ENCODE measurements at regions not wholly inside any gene's neighbourhood (a gene's known extent, or its start where the extent isn't known, plus 50 kb on each side); places are given as distances from the start of the nearest gene placed in this dataset.

DNA sequence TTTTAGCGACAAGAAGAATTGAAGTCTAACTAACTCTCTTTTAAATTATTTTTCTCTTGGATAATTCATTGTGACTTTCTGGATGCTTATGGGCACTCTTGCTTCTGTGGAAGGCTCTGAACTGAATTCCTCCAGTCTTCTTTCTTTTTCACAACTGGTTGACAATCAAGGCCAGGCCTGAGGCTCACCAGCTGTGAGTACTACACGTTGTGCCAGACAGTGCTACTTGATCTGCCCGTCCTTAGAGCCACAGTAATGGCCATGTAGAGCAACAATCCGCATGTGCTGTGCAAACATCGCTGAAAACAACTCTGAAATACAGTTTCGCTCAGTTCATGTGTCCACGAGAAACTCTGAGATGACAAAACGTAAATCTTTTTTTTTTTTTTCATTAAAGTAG is 1336.3 kb upstream of the AGA start:
- H4K8ac ChIP-seq (ENCODE audit: low read depth, low read length): no peak overlapping the region
- no peaks in the 10 kb centered on the region for H3K79me1 ChIP-seq (ENCODE audit: low read depth, low read length)
- no peak overlapping the region for H3K18ac ChIP-seq (ENCODE audit: low read length)
- H3K4me2 ChIP-seq (ENCODE audit: insufficient read depth, low read length, poor library complexity, severe bottlenecking): no peak overlapping the region
- no peak for DNase-seq (ENCODE audit: low spot score)
- H3K9ac ChIP-seq (ENCODE audit: low read depth, low read length, poor library complexity): no peak overlapping the region
- H3K27ac ChIP-seq (replicated peaks; ENCODE audit: low read length): no peak overlapping the region
- no peak overlapping the region for H2BK12ac ChIP-seq (ENCODE audit: low read length)
- no peak overlapping the region for H3K23ac ChIP-seq (ENCODE audit: low read depth, low read length, poor library complexity)
- H3K4me1 ChIP-seq (ENCODE audit: control insufficient read depth in 2 of 2, insufficient read depth in 1 of 2, low read depth in 1 of 2, low read length in 2 of 2): no peaks in the 10 kb centered on the region
- H3K27me3 ChIP-seq (ENCODE audit: control insufficient read depth in 3 of 3, insufficient read depth in 3 of 3, low read depth in 1 of 3, low read length in 3 of 3): no peaks in the 10 kb centered on the region
- no peak overlapping the region for H3K14ac ChIP-seq (ENCODE audit: low read length)
- no peak overlapping the region for H2BK15ac ChIP-seq (ENCODE audit: low read length)
- WGBS, 2 donors (ENCODE audit: extremely low coverage in 2 of 2, insufficient read length in 2 of 2, insufficient replicate concordance in 1 of 2): no CpG with 5 or more reads among the region's 8 CpGs
- H2BK120ac ChIP-seq (ENCODE audit: low read depth, low read length): no peak overlapping the region
- no peak overlapping the region for H3K4ac ChIP-seq (ENCODE audit: low read length)
- H2BK5ac ChIP-seq (ENCODE audit: low read length): no peak overlapping the region
- no peak overlapping the region for H3K4me3 ChIP-seq (ENCODE audit: low read length in 2 of 2)
- H2AFZ ChIP-seq (ENCODE audit: low read length): no peak overlapping the region
- no peaks in the 10 kb centered on the region for H3K36me3 ChIP-seq (replicated peaks in 1 of 2; ENCODE audit: control insufficient read depth in 2 of 2, insufficient read depth in 2 of 2, low read length in 2 of 2)
- no peak overlapping the region for H2AK5ac ChIP-seq (ENCODE audit: low read depth, low read length)
- no peaks in the 10 kb centered on the region for H3K9me3 ChIP-seq (replicated peaks in 1 of 2; ENCODE audit: control insufficient read depth in 2 of 2, insufficient read depth in 1 of 2, low read depth in 1 of 2, low read length in 2 of 2)
- no peak overlapping the region for H4K91ac ChIP-seq (ENCODE audit: low read depth, low read length, poor library complexity)

- Histone ChIP-seq H3K79me1 (ENCODE audit: low read depth, low read length) (no peaks in the 10 kb centered on the region), H2AFZ (ENCODE audit: low read length) (no peak overlapping the region), H3K4ac (ENCODE audit: low read length) (no peak overlapping the region), H2AK5ac (ENCODE audit: low read depth, low read length) (no peak overlapping the region), H3K9me3 (replicated peaks in 1 of 2; ENCODE audit: control insufficient read depth in 2 of 2, insufficient read depth in 1 of 2, low read depth in 1 of 2, low read length in 2 of 2) (no peaks in the 10 kb centered on the region), H3K27ac (replicated peaks; ENCODE audit: low read length) (no peak overlapping the region), H3K23ac (ENCODE audit: low read depth, low read length, poor library complexity) (no peak overlapping the region), H2BK15ac (ENCODE audit: low read length) (no peak overlapping the region), H2BK12ac (ENCODE audit: low read length) (no peak overlapping the region), H4K91ac (ENCODE audit: low read depth, low read length, poor library complexity) (no peak overlapping the region), H2BK5ac (ENCODE audit: low read length) (no peak overlapping the region), H3K4me1 (ENCODE audit: control insufficient read depth in 2 of 2, insufficient read depth in 1 of 2, low read depth in 1 of 2, low read length in 2 of 2) (no peaks in the 10 kb centered on the region), H3K36me3 (replicated peaks in 1 of 2; ENCODE audit: control insufficient read depth in 2 of 2, insufficient read depth in 2 of 2, low read length in 2 of 2) (no peaks in the 10 kb centered on the region), H3K14ac (ENCODE audit: low read length) (no peak overlapping the region), H3K4me2 (ENCODE audit: insufficient read depth, low read length, poor library complexity, severe bottlenecking) (no peak overlapping the region), H3K18ac (ENCODE audit: low read length) (no peak overlapping the region), H3K9ac (ENCODE audit: low read depth, low read length, poor library complexity) (no peak overlapping the region), H3K27me3 (ENCODE audit: control insufficient read depth in 3 of 3, insufficient read depth in 3 of 3, low read depth in 1 of 3, low read length in 3 of 3) (no peaks in the 10 kb centered on the region), H2BK120ac (ENCODE audit: low read depth, low read length) (no peak overlapping the region), H4K8ac (ENCODE audit: low read depth, low read length) (no peak overlapping the region), H3K4me3 (ENCODE audit: low read length in 2 of 2) (no peak overlapping the region)
- DNase-seq (ENCODE audit: low spot score): no peak
- WGBS, 2 donors (ENCODE audit: extremely low coverage in 2 of 2, insufficient read length in 2 of 2, insufficient replicate concordance in 1 of 2): no CpG with 5 or more reads among the region's 1 CpG
These were observed 1339.5 kb upstream of the AGA start for GRCh38 chr4:178781779-178782178.

DNA sequence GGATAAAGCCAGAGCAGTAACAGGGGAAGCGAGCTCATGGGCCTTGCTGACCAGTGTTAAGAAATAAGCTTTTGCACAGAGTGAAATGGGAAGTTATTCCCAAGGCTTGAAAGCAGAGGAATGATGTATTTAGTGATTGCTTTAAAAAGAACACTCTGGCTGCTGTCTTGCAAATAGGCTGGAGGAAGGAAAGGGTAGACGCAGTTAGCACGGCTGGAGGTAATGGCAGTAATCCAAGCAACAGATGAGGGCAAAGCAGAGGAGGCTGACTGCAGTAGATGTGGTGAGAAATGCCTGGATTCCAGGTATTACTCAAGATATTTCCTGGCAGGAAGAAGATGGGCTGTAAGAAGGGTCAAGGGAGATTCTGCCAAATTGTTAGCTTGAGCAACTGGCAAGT is 1342.3 kb upstream of the AGA start:
- H3K27ac ChIP-seq (replicated peaks; ENCODE audit: low read length): no peak overlapping the region

DNA sequence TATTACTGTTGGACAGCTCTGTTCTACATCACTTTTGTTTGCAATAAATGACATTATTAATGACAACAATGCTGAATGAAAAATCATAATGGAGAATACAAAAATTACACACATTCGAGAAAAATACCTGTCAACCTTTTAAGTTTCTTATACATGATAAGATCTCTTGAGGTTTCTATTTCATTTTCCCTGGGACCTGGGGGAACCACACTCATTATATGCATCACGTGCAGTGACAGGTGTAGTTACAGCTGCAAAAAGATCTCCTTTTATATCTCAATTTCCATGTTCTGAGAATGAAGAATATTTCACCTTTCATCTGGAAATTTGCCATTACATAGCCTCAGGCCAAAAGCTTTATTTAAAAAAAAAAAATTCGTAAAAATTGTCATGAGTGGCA is 1347.0 kb upstream of the AGA start:
- H3K36me3 ChIP-seq (replicated peaks in 1 of 2; ENCODE audit: control insufficient read depth in 2 of 2, insufficient read depth in 2 of 2, low read length in 2 of 2): no peaks in the 10 kb centered on the region

More for the DNA sequence above, 1342.3 kb upstream of the AGA start:
- H2AK5ac ChIP-seq (ENCODE audit: low read depth, low read length): no peak overlapping the region
- no peak for DNase-seq (ENCODE audit: low spot score)
- H3K36me3 ChIP-seq (replicated peaks in 1 of 2; ENCODE audit: control insufficient read depth in 2 of 2, insufficient read depth in 2 of 2, low read length in 2 of 2): no peaks in the 10 kb centered on the region
- no peak overlapping the region for H3K4ac ChIP-seq (ENCODE audit: low read length)
- H3K9me3 ChIP-seq (replicated peaks in 1 of 2; ENCODE audit: control insufficient read depth in 2 of 2, insufficient read depth in 1 of 2, low read depth in 1 of 2, low read length in 2 of 2): no peaks in the 10 kb centered on the region
- H3K4me3 ChIP-seq (ENCODE audit: low read length in 2 of 2): no peak overlapping the region
- no CpG with 5 or more reads among the region's 3 CpGs for WGBS, 2 donors (ENCODE audit: extremely low coverage in 2 of 2, insufficient read length in 2 of 2, insufficient replicate concordance in 1 of 2)
- H2BK120ac ChIP-seq (ENCODE audit: low read depth, low read length): no peak overlapping the region
- no peak overlapping the region for H3K14ac ChIP-seq (ENCODE audit: low read length)
- H2BK15ac ChIP-seq (ENCODE audit: low read length): no peak overlapping the region
- H4K8ac ChIP-seq (ENCODE audit: low read depth, low read length): no peak overlapping the region
- no peaks in the 10 kb centered on the region for H3K79me1 ChIP-seq (ENCODE audit: low read depth, low read length)
- H2AFZ ChIP-seq (ENCODE audit: low read length): no peak overlapping the region
- H3K4me1 ChIP-seq (ENCODE audit: control insufficient read depth in 2 of 2, insufficient read depth in 1 of 2, low read depth in 1 of 2, low read length in 2 of 2): no peaks in the 10 kb centered on the region
- H3K27me3 ChIP-seq (ENCODE audit: control insufficient read depth in 3 of 3, insufficient read depth in 3 of 3, low read depth in 1 of 3, low read length in 3 of 3): no peaks in the 10 kb centered on the region
- no peak overlapping the region for H3K9ac ChIP-seq (ENCODE audit: low read depth, low read length, poor library complexity)
- no peak overlapping the region for H3K18ac ChIP-seq (ENCODE audit: low read length)
- no peak overlapping the region for H3K23ac ChIP-seq (ENCODE audit: low read depth, low read length, poor library complexity)
- no peak overlapping the region for H3K4me2 ChIP-seq (ENCODE audit: insufficient read depth, low read length, poor library complexity, severe bottlenecking)
- no peak overlapping the region for H2BK5ac ChIP-seq (ENCODE audit: low read length)
- no peak overlapping the region for H2BK12ac ChIP-seq (ENCODE audit: low read length)
- H4K91ac ChIP-seq (ENCODE audit: low read depth, low read length, poor library complexity): no peak overlapping the region

More for the DNA sequence above, 1347.0 kb upstream of the AGA start:
- H3K4ac ChIP-seq (ENCODE audit: low read length): no peak overlapping the region
- H3K4me2 ChIP-seq (ENCODE audit: insufficient read depth, low read length, poor library complexity, severe bottlenecking): no peak overlapping the region
- H3K4me3 ChIP-seq (ENCODE audit: low read length in 2 of 2): no peak overlapping the region
- no peak overlapping the region for H2AK5ac ChIP-seq (ENCODE audit: low read depth, low read length)
- no peak overlapping the region for H2BK120ac ChIP-seq (ENCODE audit: low read depth, low read length)
- H3K79me1 ChIP-seq (ENCODE audit: low read depth, low read length): no peaks in the 10 kb centered on the region
- H3K27ac ChIP-seq (replicated peaks; ENCODE audit: low read length): no peak overlapping the region
- no peak overlapping the region for H3K23ac ChIP-seq (ENCODE audit: low read depth, low read length, poor library complexity)
- H3K14ac ChIP-seq (ENCODE audit: low read length): no peak overlapping the region
- H3K27me3 ChIP-seq (ENCODE audit: control insufficient read depth in 3 of 3, insufficient read depth in 3 of 3, low read depth in 1 of 3, low read length in 3 of 3): no peaks in the 10 kb centered on the region
- no peak overlapping the region for H4K91ac ChIP-seq (ENCODE audit: low read depth, low read length, poor library complexity)
- H2BK5ac ChIP-seq (ENCODE audit: low read length): no peak overlapping the region
- no peak overlapping the region for H2BK15ac ChIP-seq (ENCODE audit: low read length)
- H3K9ac ChIP-seq (ENCODE audit: low read depth, low read length, poor library complexity): no peak overlapping the region
- no peak for DNase-seq (ENCODE audit: low spot score)
- H2BK12ac ChIP-seq (ENCODE audit: low read length): no peak overlapping the region
- H3K9me3 ChIP-seq (replicated peaks in 1 of 2; ENCODE audit: control insufficient read depth in 2 of 2, insufficient read depth in 1 of 2, low read depth in 1 of 2, low read length in 2 of 2): no peaks in the 10 kb centered on the region
- no CpG with 5 or more reads among the region's 3 CpGs for WGBS, 2 donors (ENCODE audit: extremely low coverage in 2 of 2, insufficient read length in 2 of 2, insufficient replicate concordance in 1 of 2)
- no peaks in the 10 kb centered on the region for H3K4me1 ChIP-seq (ENCODE audit: control insufficient read depth in 2 of 2, insufficient read depth in 1 of 2, low read depth in 1 of 2, low read length in 2 of 2)
- H2AFZ ChIP-seq (ENCODE audit: low read length): no peak overlapping the region
- no peak overlapping the region for H3K18ac ChIP-seq (ENCODE audit: low read length)
- H4K8ac ChIP-seq (ENCODE audit: low read depth, low read length): no peak overlapping the region

Data from neuronal stem cell (in vitro differentiated cells).